SK-N-SH treated with all-trans-retinoic acid at 6 μM for 48 hours (cell line): ENCODE measurements at regions not wholly inside any gene's neighbourhood (a gene's known extent, or its start where the extent isn't known, plus 50 kb on each side); places are given as distances from the start of the nearest gene placed in this dataset.

Source experiments
- BACH2 ChIP-seq: fragments of 250-450 bp; sonication (Bioruptor Pico); IDR thresholded peaks from 2 replicates; pipeline ENCODE4 v1.9.0; 2021; ENCODE audit warnings: mild to moderate bottlenecking, borderline replicate concordance
- CSDC2 ChIP-seq: fragments of 250-450 bp; sonication (Bioruptor Pico); IDR thresholded peaks from 2 replicates; pipeline ENCODE4 v1.5.0; 2020; ENCODE audit warnings: mild to moderate bottlenecking, moderate library complexity
- CSRNP3 ChIP-seq: fragments of 250-450 bp; sonication (Bioruptor Pico); IDR thresholded peaks from 2 replicates; pipeline ENCODE4 v1.5.1; 2021; ENCODE audit warnings: mild to moderate bottlenecking, moderate library complexity
- ISL1 ChIP-seq: fragments of 250-450 bp; sonication (Bioruptor Pico); IDR thresholded peaks from 2 replicates; pipeline ENCODE4 v2.1.2; 2022; ENCODE audit warnings: mild to moderate bottlenecking, moderate library complexity
- SNAI2 ChIP-seq: fragments of 250-450 bp; sonication (Bioruptor Pico); IDR thresholded peaks from 2 replicates; pipeline ENCODE4 v1.5.0; 2020; ENCODE audit warnings: mild to moderate bottlenecking, moderate library complexity
- TCF4 ChIP-seq: fragments of 250-450 bp; sonication (Bioruptor Pico); IDR thresholded peaks from 2 replicates; pipeline ENCODE4 v1.8.0; 2021; ENCODE audit warnings: mild to moderate bottlenecking, moderate library complexity, borderline replicate concordance
- ZFP3 ChIP-seq: fragments of 250-450 bp; sonication (Bioruptor Pico); IDR thresholded peaks from 2 replicates; pipeline ENCODE4 v1.5.0; 2020; ENCODE audit warnings: mild to moderate bottlenecking, moderate library complexity
- ZFP30 ChIP-seq: fragments of 450-650 bp; formaldehyde crosslinking; IDR thresholded peaks from 2 replicates; pipeline ENCODE4 v1.5.0; 2022; ENCODE audit warnings: mild to moderate bottlenecking, moderate library complexity
- ZNF565 ChIP-seq: fragments of 450-650 bp; formaldehyde crosslinking; conservative IDR thresholded peaks from 2 replicates; pipeline ENCODE4 v1.5.0; 2020; ENCODE audit warnings: low read depth, mild to moderate bottlenecking, moderate library complexity
- ZNF70 ChIP-seq: fragments of 450-650 bp; formaldehyde crosslinking; IDR thresholded peaks from 2 replicates; pipeline ENCODE4 v1.5.0; 2020; ENCODE audit warnings: mild to moderate bottlenecking, moderate library complexity
- TF ChIP-seq, protein P1 (sequence below): fragments of 250-450 bp; sonication (Bioruptor Pico); IDR thresholded peaks from 2 replicates; pipeline ENCODE4 v1.8.0; 2020; ENCODE audit warnings: mild to moderate bottlenecking, moderate library complexity, borderline replicate concordance
- TF ChIP-seq, protein P2 (sequence below): fragments of 250-450 bp; sonication (Bioruptor Pico); IDR thresholded peaks from 2 replicates; pipeline ENCODE4 v1.5.1; 2020; ENCODE audit warnings: low read depth, mild to moderate bottlenecking, moderate library complexity

- TF ChIP-seq, protein P1, sequence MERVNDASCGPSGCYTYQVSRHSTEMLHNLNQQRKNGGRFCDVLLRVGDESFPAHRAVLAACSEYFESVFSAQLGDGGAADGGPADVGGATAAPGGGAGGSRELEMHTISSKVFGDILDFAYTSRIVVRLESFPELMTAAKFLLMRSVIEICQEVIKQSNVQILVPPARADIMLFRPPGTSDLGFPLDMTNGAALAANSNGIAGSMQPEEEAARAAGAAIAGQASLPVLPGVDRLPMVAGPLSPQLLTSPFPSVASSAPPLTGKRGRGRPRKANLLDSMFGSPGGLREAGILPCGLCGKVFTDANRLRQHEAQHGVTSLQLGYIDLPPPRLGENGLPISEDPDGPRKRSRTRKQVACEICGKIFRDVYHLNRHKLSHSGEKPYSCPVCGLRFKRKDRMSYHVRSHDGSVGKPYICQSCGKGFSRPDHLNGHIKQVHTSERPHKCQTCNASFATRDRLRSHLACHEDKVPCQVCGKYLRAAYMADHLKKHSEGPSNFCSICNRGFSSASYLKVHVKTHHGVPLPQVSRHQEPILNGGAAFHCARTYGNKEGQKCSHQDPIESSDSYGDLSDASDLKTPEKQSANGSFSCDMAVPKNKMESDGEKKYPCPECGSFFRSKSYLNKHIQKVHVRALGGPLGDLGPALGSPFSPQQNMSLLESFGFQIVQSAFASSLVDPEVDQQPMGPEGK = no peak
- TF ChIP-seq ZNF565 (CRISPR knock-in tag) (no peak), ZFP30 (CRISPR knock-in tag) (no peak), CSRNP3 (CRISPR knock-in tag) (no peak), SNAI2 (CRISPR knock-in tag) (no peak), ISL1 (no peak), BACH2 (CRISPR knock-in tag) (no peak), TCF4 (CRISPR knock-in tag) (peak; percentile 63; the same call in 1 of the 2 replicates), ZNF70 (CRISPR knock-in tag) (no peak), ZFP3 (no peak), CSDC2 (CRISPR knock-in tag) (no peak)
- TF ChIP-seq, protein P2, sequence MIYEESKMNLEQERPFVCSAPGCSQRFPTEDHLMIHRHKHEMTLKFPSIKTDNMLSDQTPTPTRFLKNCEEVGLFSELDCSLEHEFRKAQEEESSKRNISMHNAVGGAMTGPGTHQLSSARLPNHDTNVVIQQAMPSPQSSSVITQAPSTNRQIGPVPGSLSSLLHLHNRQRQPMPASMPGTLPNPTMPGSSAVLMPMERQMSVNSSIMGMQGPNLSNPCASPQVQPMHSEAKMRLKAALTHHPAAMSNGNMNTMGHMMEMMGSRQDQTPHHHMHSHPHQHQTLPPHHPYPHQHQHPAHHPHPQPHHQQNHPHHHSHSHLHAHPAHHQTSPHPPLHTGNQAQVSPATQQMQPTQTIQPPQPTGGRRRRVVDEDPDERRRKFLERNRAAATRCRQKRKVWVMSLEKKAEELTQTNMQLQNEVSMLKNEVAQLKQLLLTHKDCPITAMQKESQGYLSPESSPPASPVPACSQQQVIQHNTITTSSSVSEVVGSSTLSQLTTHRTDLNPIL = no peak
Observed at GRCh38 chr3:56981445-56982230, 78.8 kb upstream of the SPATA12 start.
